ENCODE measurements at regions not wholly inside any gene's neighbourhood (a gene's known extent, or its start where the extent isn't known, plus 50 kb on each side); places are given as distances from the start of the nearest gene placed in this dataset.

DNA sequence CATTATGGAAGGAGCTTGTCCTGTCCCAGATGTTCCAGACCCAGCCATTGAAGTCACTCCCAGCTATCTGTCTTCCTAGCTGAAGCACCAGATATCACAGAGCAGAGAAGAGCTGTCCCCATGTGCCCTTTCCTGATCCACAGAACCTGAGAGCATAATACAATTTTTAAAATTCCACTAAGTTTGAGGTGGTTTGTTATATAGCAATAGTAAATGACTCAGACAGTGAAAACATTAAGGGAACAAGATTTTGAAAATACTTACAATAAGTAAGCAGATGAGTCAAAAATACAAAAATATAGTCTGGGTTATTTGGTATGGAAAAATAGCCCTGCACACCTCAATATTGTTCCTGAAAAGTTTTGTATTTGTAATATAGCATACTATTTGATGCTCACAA, 85.8 kb upstream of the GLS start:
- no peaks in the 10 kb centered on the region for H3K27me3 ChIP-seq (ENCODE audit: insufficient read depth, low read length)
- no peak overlapping the region for H3K4me3 ChIP-seq (ENCODE audit: low read depth, low read length)
- no peaks in the 10 kb centered on the region for H3K36me3 ChIP-seq (ENCODE audit: insufficient read depth, low read length)
- H3K4me1 ChIP-seq (ENCODE audit: control insufficient read depth, insufficient read depth, low read length, unreplicated experiment) = peaks cover 18% of the 10 kb centered on the region
- no peaks in the 10 kb centered on the region for H3K79me2 ChIP-seq (ENCODE audit: control insufficient read depth, insufficient read depth, low read length, unreplicated experiment)
- H2AFZ ChIP-seq (ENCODE audit: low read length, unreplicated experiment) = no peak overlapping the region
- H3K27ac ChIP-seq (ENCODE audit: low read depth, low read length) = no peak overlapping the region

DNA sequence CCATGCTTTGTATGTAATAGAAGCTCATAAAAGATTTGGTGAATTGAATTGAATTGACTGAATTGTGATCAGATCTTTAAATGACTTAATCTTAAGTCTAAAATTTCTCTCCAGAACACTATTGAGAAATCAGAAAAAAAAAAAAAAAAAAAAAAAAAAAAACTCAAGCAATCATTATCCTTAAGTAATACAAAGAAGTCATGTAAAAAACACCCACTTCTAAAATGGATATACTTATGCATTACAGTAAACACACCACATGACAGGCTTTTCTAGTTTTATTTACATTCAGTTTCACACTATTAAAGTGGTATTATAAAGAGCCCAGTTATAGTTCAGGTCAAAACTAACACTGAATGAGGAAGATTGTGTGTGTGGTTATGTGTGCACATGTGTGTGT, 84.9 kb upstream of the GLS start:
- no peak overlapping the region for H3K4me3 ChIP-seq (ENCODE audit: low read depth, low read length)
- no peaks in the 10 kb centered on the region for H3K79me2 ChIP-seq (ENCODE audit: control insufficient read depth, insufficient read depth, low read length, unreplicated experiment)
- no peak overlapping the region for H3K27ac ChIP-seq (ENCODE audit: low read depth, low read length)
- H2AFZ ChIP-seq (ENCODE audit: low read length, unreplicated experiment) = no peak overlapping the region
- no peaks in the 10 kb centered on the region for H3K27me3 ChIP-seq (ENCODE audit: insufficient read depth, low read length)
- no peaks in the 10 kb centered on the region for H3K36me3 ChIP-seq (ENCODE audit: insufficient read depth, low read length)
- peaks cover 18% of the 10 kb centered on the region for H3K4me1 ChIP-seq (ENCODE audit: control insufficient read depth, insufficient read depth, low read length, unreplicated experiment)

DNA sequence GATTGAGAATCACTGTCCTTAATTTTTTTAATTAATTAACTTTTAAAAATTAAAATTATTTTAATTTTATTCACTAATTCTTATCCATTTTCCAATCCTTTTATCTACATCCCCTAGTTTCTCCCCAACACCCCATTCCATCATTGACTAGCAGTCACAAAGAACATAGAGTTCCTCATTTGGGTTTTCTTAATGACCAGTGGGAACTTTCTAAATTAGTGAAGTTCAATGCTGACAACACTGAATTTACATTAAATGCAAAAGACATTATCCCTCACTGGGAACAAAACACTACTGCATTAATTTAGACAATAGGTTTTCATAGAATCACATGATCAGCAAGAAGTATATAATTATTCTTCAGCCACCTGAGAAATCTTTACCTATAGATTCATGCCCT, 80.6 kb upstream of the GLS start:
- Histone ChIP-seq H3K36me3 (ENCODE audit: insufficient read depth, low read length) (no peaks in the 10 kb centered on the region), H3K27me3 (ENCODE audit: insufficient read depth, low read length) (no peaks in the 10 kb centered on the region), H3K79me2 (ENCODE audit: control insufficient read depth, insufficient read depth, low read length, unreplicated experiment) (no peaks in the 10 kb centered on the region), H3K4me1 (ENCODE audit: control insufficient read depth, insufficient read depth, low read length, unreplicated experiment) (peaks cover 1% of the 10 kb centered on the region), H2AFZ (ENCODE audit: low read length, unreplicated experiment) (no peak overlapping the region), H3K4me3 (ENCODE audit: low read depth, low read length) (no peak overlapping the region), H3K27ac (ENCODE audit: low read depth, low read length) (no peak overlapping the region)

DNA sequence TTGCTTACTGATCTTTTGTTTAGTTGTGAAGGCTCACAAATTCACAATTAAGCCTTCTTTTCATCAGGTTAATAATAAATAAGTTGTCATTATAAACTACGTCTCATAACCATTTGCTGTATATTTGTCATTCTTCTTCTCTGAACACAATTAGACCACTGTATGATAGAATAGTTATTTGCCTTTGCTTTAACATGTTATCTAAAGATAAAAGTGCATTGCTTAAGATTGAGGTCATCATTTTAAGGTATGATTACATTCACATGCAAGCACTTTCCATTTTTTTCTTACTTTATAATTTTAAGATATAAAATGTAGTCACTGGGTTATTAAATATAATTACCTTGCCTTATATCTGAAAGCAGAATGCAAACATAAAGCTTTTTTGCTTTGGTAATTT, 80.1 kb upstream of the GLS start:
- Histone ChIP-seq H3K27ac (ENCODE audit: low read depth, low read length) (no peak overlapping the region), H2AFZ (ENCODE audit: low read length, unreplicated experiment) (no peak overlapping the region), H3K36me3 (ENCODE audit: insufficient read depth, low read length) (no peaks in the 10 kb centered on the region), H3K4me1 (ENCODE audit: control insufficient read depth, insufficient read depth, low read length, unreplicated experiment) (no peaks in the 10 kb centered on the region), H3K27me3 (ENCODE audit: insufficient read depth, low read length) (no peaks in the 10 kb centered on the region), H3K79me2 (ENCODE audit: control insufficient read depth, insufficient read depth, low read length, unreplicated experiment) (no peaks in the 10 kb centered on the region), H3K4me3 (ENCODE audit: low read depth, low read length) (no peak overlapping the region)

DNA sequence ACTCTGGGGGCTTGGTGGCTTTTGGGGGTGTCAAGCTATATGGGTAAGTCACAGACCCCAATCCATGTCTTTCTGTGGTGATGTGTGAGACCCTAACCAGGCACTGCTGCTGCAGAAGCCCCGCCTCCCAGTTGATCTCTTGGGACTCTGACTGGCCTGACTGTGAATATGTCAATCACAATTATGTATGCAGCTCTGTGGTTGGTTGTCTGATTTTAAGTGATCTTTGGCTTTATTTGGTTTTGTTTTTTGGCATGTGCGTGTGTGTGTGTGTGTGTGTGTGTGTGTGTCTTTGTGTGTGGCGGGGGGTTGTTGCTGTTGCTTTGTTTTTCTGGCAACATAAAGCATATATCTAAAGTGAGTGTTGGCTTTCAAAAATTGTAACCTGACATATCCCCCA, 78.5 kb upstream of the GLS start:
- Histone ChIP-seq H3K36me3 (ENCODE audit: insufficient read depth, low read length) (no peaks in the 10 kb centered on the region), H3K4me3 (ENCODE audit: low read depth, low read length) (no peak overlapping the region), H3K27ac (ENCODE audit: low read depth, low read length) (no peak overlapping the region), H2AFZ (ENCODE audit: low read length, unreplicated experiment) (no peak overlapping the region), H3K79me2 (ENCODE audit: control insufficient read depth, insufficient read depth, low read length, unreplicated experiment) (no peaks in the 10 kb centered on the region), H3K27me3 (ENCODE audit: insufficient read depth, low read length) (no peaks in the 10 kb centered on the region), H3K4me1 (ENCODE audit: control insufficient read depth, insufficient read depth, low read length, unreplicated experiment) (no peaks in the 10 kb centered on the region)

DNA sequence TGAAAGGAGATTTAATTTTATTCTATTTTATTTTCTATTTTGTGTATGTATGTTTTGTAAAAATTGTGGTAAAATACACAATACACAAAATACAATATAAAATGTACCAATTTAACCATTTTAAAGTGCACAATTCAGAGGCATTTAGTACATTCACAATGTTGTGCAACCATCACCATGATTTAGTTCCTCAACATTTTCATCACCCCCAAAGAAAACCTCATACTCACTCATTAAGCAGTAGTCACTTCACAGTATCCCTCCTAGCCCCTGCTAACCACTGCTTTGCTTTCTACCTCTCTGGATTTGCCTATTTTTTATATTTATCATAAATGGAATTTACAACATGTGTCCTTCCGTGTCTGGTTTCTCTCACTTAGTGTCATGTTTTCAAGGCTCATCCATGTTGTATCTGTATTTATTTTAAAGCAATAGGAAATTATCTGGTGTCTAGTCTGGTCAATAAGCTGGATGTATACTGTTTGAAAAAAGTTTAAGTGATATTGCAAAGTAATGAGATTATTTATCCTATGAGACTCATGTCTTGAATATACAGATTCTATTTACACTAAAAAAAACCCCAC, 77.9 kb upstream of the GLS start:
- H3K4me1 ChIP-seq (ENCODE audit: control insufficient read depth, insufficient read depth, low read length, unreplicated experiment) = no peaks in the 10 kb centered on the region
- no peak overlapping the region for H2AFZ ChIP-seq (ENCODE audit: low read length, unreplicated experiment)
- H3K27me3 ChIP-seq (ENCODE audit: insufficient read depth, low read length) = no peaks in the 10 kb centered on the region
- H3K36me3 ChIP-seq (ENCODE audit: insufficient read depth, low read length) = no peaks in the 10 kb centered on the region
- H3K27ac ChIP-seq (ENCODE audit: low read depth, low read length) = no peak overlapping the region
- H3K79me2 ChIP-seq (ENCODE audit: control insufficient read depth, insufficient read depth, low read length, unreplicated experiment) = no peaks in the 10 kb centered on the region
- H3K4me3 ChIP-seq (ENCODE audit: low read depth, low read length) = no peak overlapping the region

DNA sequence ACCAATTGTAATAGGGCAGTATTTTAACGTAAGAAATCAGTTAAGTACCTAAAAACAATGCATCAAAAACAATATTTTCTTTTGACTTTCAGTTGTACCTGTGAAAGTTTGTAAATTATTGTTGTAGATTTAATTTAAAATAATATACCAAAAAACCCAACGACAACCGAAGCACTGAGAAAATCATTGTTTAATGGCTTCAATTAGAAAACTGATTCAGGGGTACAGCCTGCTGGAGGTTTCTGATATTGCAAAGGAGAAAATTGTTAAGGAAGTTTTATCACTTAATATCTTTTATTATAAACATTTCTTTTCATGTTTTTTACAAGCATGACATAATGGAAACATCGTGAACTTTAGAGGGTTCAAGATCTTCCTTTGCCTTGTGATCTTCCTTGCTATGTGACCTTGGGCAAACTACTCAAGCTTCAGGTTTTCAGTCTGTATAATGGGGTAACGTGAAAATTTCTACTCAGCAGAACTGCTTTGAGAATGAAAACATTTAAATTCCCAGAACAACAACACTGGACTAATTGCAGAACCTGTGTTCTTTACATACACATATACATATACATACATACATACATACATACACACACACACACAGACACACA, 76.3 kb upstream of the GLS start:
- Histone ChIP-seq H3K79me2 (ENCODE audit: control insufficient read depth, insufficient read depth, low read length, unreplicated experiment) (no peaks in the 10 kb centered on the region), H3K4me1 (ENCODE audit: control insufficient read depth, insufficient read depth, low read length, unreplicated experiment) (no peaks in the 10 kb centered on the region), H2AFZ (ENCODE audit: low read length, unreplicated experiment) (peak overlapping the region; percentile 1), H3K36me3 (ENCODE audit: insufficient read depth, low read length) (no peaks in the 10 kb centered on the region), H3K27me3 (ENCODE audit: insufficient read depth, low read length) (no peaks in the 10 kb centered on the region), H3K27ac (ENCODE audit: low read depth, low read length) (no peak overlapping the region), H3K4me3 (ENCODE audit: low read depth, low read length) (no peak overlapping the region)

DNA sequence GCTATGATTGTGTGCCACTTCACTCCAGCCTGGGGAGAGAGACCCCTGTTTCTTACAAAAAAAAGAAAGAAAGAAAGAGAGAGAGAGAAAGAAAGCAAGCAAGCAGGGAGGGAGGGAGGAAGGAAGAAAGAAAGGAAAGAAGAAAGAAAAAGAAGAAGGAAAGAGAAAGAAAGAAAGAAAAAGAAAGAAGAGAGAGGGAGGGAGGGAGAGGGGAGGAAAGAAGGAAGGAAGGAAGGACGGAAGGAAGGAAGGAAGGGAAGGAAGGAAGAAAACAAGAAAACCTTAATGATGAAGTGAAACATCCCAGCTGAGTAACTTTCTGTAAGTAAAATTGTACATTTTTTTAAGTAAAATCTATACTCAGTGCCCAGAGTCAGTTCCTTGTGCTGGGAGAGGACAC, 75.5 kb upstream of the GLS start:
- Histone ChIP-seq H3K27ac (ENCODE audit: low read depth, low read length) (no peak overlapping the region), H3K4me1 (ENCODE audit: control insufficient read depth, insufficient read depth, low read length, unreplicated experiment) (peaks cover 4% of the 10 kb centered on the region), H3K4me3 (ENCODE audit: low read depth, low read length) (no peak overlapping the region), H2AFZ (ENCODE audit: low read length, unreplicated experiment) (no peak overlapping the region), H3K27me3 (ENCODE audit: insufficient read depth, low read length) (no peaks in the 10 kb centered on the region), H3K79me2 (ENCODE audit: control insufficient read depth, insufficient read depth, low read length, unreplicated experiment) (no peaks in the 10 kb centered on the region), H3K36me3 (ENCODE audit: insufficient read depth, low read length) (no peaks in the 10 kb centered on the region)

DNA sequence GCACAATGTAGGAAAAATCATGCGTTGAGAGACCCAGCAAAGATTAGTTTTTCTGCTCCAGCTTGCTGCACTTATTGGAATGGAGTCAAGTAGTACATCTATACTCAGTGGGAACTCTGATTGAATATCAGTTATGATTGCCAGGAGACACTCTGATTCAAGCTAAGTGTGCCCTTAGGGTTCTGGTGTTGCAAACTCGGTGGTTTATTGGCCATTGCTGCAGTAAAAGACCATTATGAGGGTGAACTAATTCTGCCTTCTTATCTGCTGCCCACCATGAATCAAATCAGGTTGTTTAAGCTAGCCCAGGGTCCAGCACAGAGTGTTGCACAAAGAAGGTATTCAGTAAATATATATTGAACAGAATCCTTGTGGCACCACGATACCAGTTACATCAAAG, 74.8 kb upstream of the GLS start:
- peaks cover 4% of the 10 kb centered on the region for H3K4me1 ChIP-seq (ENCODE audit: control insufficient read depth, insufficient read depth, low read length, unreplicated experiment)
- H3K27ac ChIP-seq (ENCODE audit: low read depth, low read length) = no peak overlapping the region
- H3K36me3 ChIP-seq (ENCODE audit: insufficient read depth, low read length) = no peaks in the 10 kb centered on the region
- no peaks in the 10 kb centered on the region for H3K27me3 ChIP-seq (ENCODE audit: insufficient read depth, low read length)
- no peak overlapping the region for H2AFZ ChIP-seq (ENCODE audit: low read length, unreplicated experiment)
- no peaks in the 10 kb centered on the region for H3K79me2 ChIP-seq (ENCODE audit: control insufficient read depth, insufficient read depth, low read length, unreplicated experiment)
- no peak overlapping the region for H3K4me3 ChIP-seq (ENCODE audit: low read depth, low read length)

DNA sequence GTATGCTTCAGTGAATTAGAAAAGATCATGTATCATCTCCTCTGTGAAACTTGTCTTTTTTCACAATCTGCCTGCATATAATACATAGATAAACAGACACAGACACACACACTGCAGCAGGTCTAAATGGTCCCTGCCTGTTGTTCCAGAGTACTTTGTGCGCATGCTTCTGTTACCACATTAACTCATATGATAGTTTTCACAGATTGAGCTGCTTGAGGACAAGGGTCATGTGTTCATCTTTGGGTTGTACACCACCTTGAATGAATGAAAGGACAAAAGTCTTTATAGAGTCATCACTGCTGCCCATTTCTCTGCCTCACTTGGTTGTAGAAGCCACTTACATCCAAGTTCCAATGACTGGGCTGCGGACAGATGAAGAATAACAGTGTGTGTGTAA, 72.7 kb upstream of the GLS start:
- Histone ChIP-seq H3K4me1 (ENCODE audit: control insufficient read depth, insufficient read depth, low read length, unreplicated experiment) (peaks cover 4% of the 10 kb centered on the region), H3K4me3 (ENCODE audit: low read depth, low read length) (no peak overlapping the region), H3K36me3 (ENCODE audit: insufficient read depth, low read length) (no peaks in the 10 kb centered on the region), H2AFZ (ENCODE audit: low read length, unreplicated experiment) (no peak overlapping the region), H3K27ac (ENCODE audit: low read depth, low read length) (no peak overlapping the region), H3K79me2 (ENCODE audit: control insufficient read depth, insufficient read depth, low read length, unreplicated experiment) (no peaks in the 10 kb centered on the region), H3K27me3 (ENCODE audit: insufficient read depth, low read length) (no peaks in the 10 kb centered on the region)

DNA sequence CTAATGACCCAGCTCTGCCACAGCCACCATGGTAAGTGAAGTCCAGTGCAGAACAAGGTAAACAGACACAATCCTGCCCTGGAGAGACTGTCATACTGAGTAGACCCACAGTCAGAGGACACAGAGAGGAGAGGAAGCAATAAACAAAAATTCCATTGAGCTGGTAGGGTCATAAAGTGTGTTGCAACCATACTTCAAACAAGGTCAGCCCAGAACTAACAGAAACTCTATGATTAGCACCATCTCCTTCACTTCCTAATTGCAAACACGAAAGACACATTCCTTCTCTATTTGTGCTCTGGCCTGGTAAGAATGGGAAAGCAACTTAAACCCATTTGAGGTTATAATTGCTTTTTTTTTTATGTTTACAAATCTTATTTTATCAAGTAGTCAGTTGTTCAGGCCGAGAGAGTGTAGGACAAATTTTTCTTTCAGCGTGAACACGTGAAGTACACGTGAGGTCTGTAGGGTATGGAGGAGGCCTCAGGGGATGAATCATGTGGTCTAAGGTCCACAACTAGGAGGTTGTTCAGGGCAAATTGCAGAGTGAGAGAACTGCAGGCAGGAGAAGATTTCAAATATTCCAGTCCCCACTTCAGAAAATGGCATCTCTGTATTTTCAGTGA, 71.4 kb upstream of the GLS start:
- Histone ChIP-seq H3K27me3 (ENCODE audit: insufficient read depth, low read length) (no peaks in the 10 kb centered on the region), H3K4me3 (ENCODE audit: low read depth, low read length) (no peak overlapping the region), H2AFZ (ENCODE audit: low read length, unreplicated experiment) (no peak overlapping the region), H3K79me2 (ENCODE audit: control insufficient read depth, insufficient read depth, low read length, unreplicated experiment) (no peaks in the 10 kb centered on the region), H3K4me1 (ENCODE audit: control insufficient read depth, insufficient read depth, low read length, unreplicated experiment) (peaks cover 4% of the 10 kb centered on the region), H3K27ac (ENCODE audit: low read depth, low read length) (no peak overlapping the region), H3K36me3 (ENCODE audit: insufficient read depth, low read length) (no peaks in the 10 kb centered on the region)

Measured in ACC112 (cell line).